A549 (cell line): ENCODE measurements at regions not wholly inside any gene's neighbourhood (a gene's known extent, or its start where the extent isn't known, plus 50 kb on each side); places are given as distances from the start of the nearest gene placed in this dataset.

ENCODE experiments used
- CTCF ChIP-seq: fragments of >200 bp; sonication (Bioruptor Twin); formaldehyde crosslinking; IDR thresholded peaks from 3 replicates; pipeline ENCODE4 v1.5.1; 2016
- HES2 ChIP-seq: fragments of >200 bp; sonication (Bioruptor Twin); formaldehyde crosslinking; IDR thresholded peaks from 2 replicates; pipeline ENCODE4 v1.6.1; 2016
- MYC ChIP-seq: IDR thresholded peaks from 2 replicates; pipeline ENCODE4 v1.6.1; 2012; ENCODE audit warnings: mild to moderate bottlenecking, inconsistent platforms, low read length, improper control_type of control experiment, borderline replicate concordance
- NPAS2 ChIP-seq: fragments of 250-450 bp; sonication (Bioruptor Pico); IDR thresholded peaks from 2 replicates; pipeline ENCODE4 v1.8.0; 2022; ENCODE audit warnings: mild to moderate bottlenecking, moderate library complexity, borderline replicate concordance
- NR3C1 ChIP-seq: fragments of >200 bp; sonication (Bioruptor Twin); formaldehyde crosslinking; IDR thresholded peaks from 3 replicates; pipeline ENCODE4 v1.6.1; 2017
- PHF8 ChIP-seq: fragments of 200-600 bp; sonication (generic); IDR thresholded peaks from 2 replicates; pipeline ENCODE4 v1.6.1; 2016; ENCODE audit warnings: low read depth, mild to moderate bottlenecking, antibody characterized with exemption, moderate library complexity, borderline replicate concordance
- POLR2A ChIP-seq: IDR thresholded peaks from 2 replicates; pipeline ENCODE4 v1.6.1; 2012; ENCODE audit warnings: mild to moderate bottlenecking, low read length
- RAD21 ChIP-seq, 2 experiments: fragments of >200 bp in 1 of 2; sonication (Bioruptor Twin) in 1 of 2; formaldehyde crosslinking in 1 of 2; IDR thresholded peaks in 1 of 2; conservative IDR thresholded peaks in 1 of 2; 2 replicates in 1 of 2; 3 replicates in 1 of 2; pipeline ENCODE4 v1.6.1; 2012 to 2018; ENCODE audit warnings: inconsistent platforms in 1 of 2
- ZFP36 ChIP-seq: fragments of 450-650 bp; IDR thresholded peaks from 2 replicates; pipeline ENCODE4 v1.6.1; 2014; ENCODE audit warnings: borderline replicate concordance; ENCODE audit not compliant: partially characterized antibody
- ZNF302 ChIP-seq: fragments of 250-450 bp; sonication (Bioruptor Pico); IDR thresholded peaks from 2 replicates; pipeline ENCODE4 v1.9.0; 2021; ENCODE audit warnings: inconsistent platforms, mild to moderate bottlenecking, moderate library complexity

GRCh38 chr20:10769700-10770099, 95.9 kb upstream of the JAG1 start:
- TF ChIP-seq POLR2A (no peak), CTCF (no peak), ZFP36 (no peak), MYC (no peak), PHF8 (no peak), RAD21 (conservative IDR thresholded peaks at IDR 0.05 in 1 of 2, IDR thresholded peaks at IDR 0.05 in 1 of 2) (no peak), ZNF302 (CRISPR knock-in tag) (no peak), NPAS2 (CRISPR knock-in tag) (no peak), NR3C1 (no peak), HES2 (no peak)
